HUES64 (cell line): ENCODE measurements at regions not wholly inside any gene's neighbourhood (a gene's known extent, or its start where the extent isn't known, plus 50 kb on each side); places are given as distances from the start of the nearest gene placed in this dataset.

Experiments used
- H3K27ac ChIP-seq: 2 replicates; pipeline ENCODE4 v1.7.0; 2013; ENCODE audit warnings: low read depth, low read length, inconsistent platforms
- H3K27me3 ChIP-seq: 2 replicates; pipeline ENCODE4 v1.6.1; 2013; ENCODE audit warnings: mild to moderate bottlenecking, low read length; ENCODE audit not compliant: insufficient read depth
- H3K36me3 ChIP-seq: 2 replicates; pipeline ENCODE4 v1.6.1; 2013; ENCODE audit warnings: mild to moderate bottlenecking, low read length; ENCODE audit not compliant: insufficient read depth
- H3K4me1 ChIP-seq: 2 replicates; pipeline ENCODE4 v1.6.1; 2013; ENCODE audit warnings: mild to moderate bottlenecking, low read length, moderate library complexity; ENCODE audit not compliant: insufficient read depth
- H3K4me3 ChIP-seq: 2 replicates; pipeline ENCODE4 v1.5.1; 2013; ENCODE audit warnings: mild to moderate bottlenecking, low read length, moderate library complexity
- H3K9ac ChIP-seq: 2 replicates; pipeline ENCODE4 v1.6.1; 2013; ENCODE audit warnings: mild to moderate bottlenecking, low read depth, low read length
- H3K9me3 ChIP-seq: 2 replicates; pipeline ENCODE4 v1.6.1; 2013; ENCODE audit warnings: low read depth, low read length; ENCODE audit not compliant: insufficient read depth
- WGBS: fragments of 150-250, 120-280 bp; methylation state at CpG from one replicate; pipeline ENCODE4 v1.1.7; 2013; ENCODE audit warnings: missing lambda C conversion rate; 5-methylcytosine and 5-hydroxymethylcytosine counted together

GRCh38 chr16:62615526-62615925 is 579.3 kb upstream of the CDH8 start:
- Histone ChIP-seq H3K4me1 (no peaks in the 10 kb centered on the region), H3K4me3 (no peak overlapping the region)

DNA sequence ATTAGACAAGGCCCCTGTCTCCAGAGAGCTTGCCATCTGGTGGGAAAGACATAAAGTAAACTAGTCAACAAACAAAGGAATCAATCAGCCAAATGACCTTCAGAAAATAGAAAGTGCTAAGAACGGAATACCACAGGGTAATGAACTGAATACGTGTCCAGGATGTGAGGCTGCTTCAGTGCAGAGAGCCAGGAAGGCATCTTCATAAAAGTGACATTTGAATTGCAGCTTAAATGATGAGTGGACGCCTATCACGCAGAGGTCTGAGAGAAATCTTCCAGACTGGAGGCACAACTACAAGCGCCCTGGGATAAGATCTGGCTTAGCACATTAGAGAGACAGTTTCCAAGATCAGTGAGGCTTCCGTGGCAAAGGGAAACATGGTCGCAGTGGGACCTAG is 574.1 kb upstream of the CDH8 start:
- no peak overlapping the region for H3K4me3 ChIP-seq
- no peaks in the 10 kb centered on the region for H3K9me3 ChIP-seq
- H3K36me3 ChIP-seq = no peaks in the 10 kb centered on the region
- WGBS = 96% methylated on average over 7 of the region's 7 CpGs
- no peak overlapping the region for H3K9ac ChIP-seq
- H3K27ac ChIP-seq = no peak overlapping the region
- H3K27me3 ChIP-seq = no peaks in the 10 kb centered on the region
- H3K4me1 ChIP-seq = no peaks in the 10 kb centered on the region

More at GRCh38 chr16:62615526-62615925, 579.3 kb upstream of the CDH8 start:
- H3K27me3 ChIP-seq = no peaks in the 10 kb centered on the region
- no peak overlapping the region for H3K9ac ChIP-seq
- 50% methylated on average over 2 of the region's 2 CpGs for WGBS
- H3K9me3 ChIP-seq = no peaks in the 10 kb centered on the region
- no peaks in the 10 kb centered on the region for H3K36me3 ChIP-seq
- no peak overlapping the region for H3K27ac ChIP-seq

- H3K4me3 ChIP-seq = no peak overlapping the region
- no peaks in the 10 kb centered on the region for H3K27me3 ChIP-seq
- no peak overlapping the region for H3K27ac ChIP-seq
- no peak overlapping the region for H3K9ac ChIP-seq
- no peaks in the 10 kb centered on the region for H3K4me1 ChIP-seq
- H3K9me3 ChIP-seq = no peaks in the 10 kb centered on the region
- 90% methylated on average over 3 of the region's 3 CpGs for WGBS
- no peaks in the 10 kb centered on the region for H3K36me3 ChIP-seq
Measured at GRCh38 chr16:62602790-62603189, 566.6 kb upstream of the CDH8 start.

DNA sequence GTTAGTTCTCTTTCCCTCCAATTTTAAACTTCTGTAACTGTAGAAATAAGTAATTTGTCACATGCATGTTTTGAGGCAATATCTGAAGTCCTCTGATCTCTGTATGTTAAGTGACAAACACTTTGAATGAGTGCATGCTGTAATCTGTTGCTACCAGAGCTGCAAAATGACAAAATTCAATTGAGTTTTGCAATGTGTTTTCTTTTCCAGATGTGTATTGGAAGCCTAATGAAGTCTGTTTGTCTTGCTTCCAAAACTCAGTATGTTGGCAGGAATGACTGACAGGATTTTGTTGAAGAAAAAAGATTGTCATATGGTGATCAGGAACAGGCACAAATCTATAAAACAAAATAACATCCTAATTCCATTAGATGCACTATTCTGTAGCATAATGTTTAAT is 561.6 kb upstream of the CDH8 start:
- H3K9me3 ChIP-seq = no peaks in the 10 kb centered on the region

DNA sequence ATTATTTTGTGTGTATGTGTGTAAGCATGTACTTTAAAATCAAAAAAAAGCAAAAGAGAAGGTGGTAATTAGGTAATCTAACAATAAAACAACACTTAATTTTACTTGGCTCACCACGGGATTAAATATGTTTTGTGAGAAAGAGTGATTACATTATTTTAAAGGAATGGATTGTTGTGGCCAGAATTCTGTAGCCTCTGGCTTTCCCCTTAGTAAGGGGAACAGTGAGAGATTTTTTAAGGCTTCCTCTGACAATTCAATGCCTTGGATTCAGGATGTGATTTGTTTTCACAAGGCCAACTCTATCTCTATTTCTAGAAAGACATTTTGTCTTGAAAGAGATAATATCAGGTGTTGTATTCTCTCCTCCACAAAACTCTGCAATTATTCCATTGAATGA is 560.3 kb upstream of the CDH8 start:
- no peak overlapping the region for H3K4me3 ChIP-seq
- H3K27me3 ChIP-seq = no peaks in the 10 kb centered on the region
- H3K9ac ChIP-seq = no peak overlapping the region
- H3K4me1 ChIP-seq = no peaks in the 10 kb centered on the region
- no CpG with 5 or more reads among the region's 1 CpG for WGBS
- no peak overlapping the region for H3K27ac ChIP-seq
- H3K36me3 ChIP-seq = no peaks in the 10 kb centered on the region
- H3K9me3 ChIP-seq = no peaks in the 10 kb centered on the region

More for the DNA sequence above, 561.6 kb upstream of the CDH8 start:
- H3K27me3 ChIP-seq = no peaks in the 10 kb centered on the region
- H3K9ac ChIP-seq = no peak overlapping the region
- H3K4me1 ChIP-seq = no peaks in the 10 kb centered on the region
- no peaks in the 10 kb centered on the region for H3K36me3 ChIP-seq
- no peak overlapping the region for H3K4me3 ChIP-seq
- H3K27ac ChIP-seq = no peak overlapping the region

GRCh38 chr16:62596125-62596524 is 559.9 kb upstream of the CDH8 start:
- Histone ChIP-seq H3K27me3 (no peaks in the 10 kb centered on the region), H3K36me3 (no peaks in the 10 kb centered on the region), H3K9me3 (no peaks in the 10 kb centered on the region), H3K27ac (no peak overlapping the region), H3K4me3 (no peak overlapping the region), H3K9ac (no peak overlapping the region), H3K4me1 (no peaks in the 10 kb centered on the region)
- WGBS = 90% methylated on average over 6 of the region's 6 CpGs

- H3K4me1 ChIP-seq = peaks cover 4% of the 10 kb centered on the region; the same call in 1 of the 2 replicates
- 95% methylated on average over 3 of the region's 3 CpGs for WGBS
- no peaks in the 10 kb centered on the region for H3K36me3 ChIP-seq
- H3K27me3 ChIP-seq = no peaks in the 10 kb centered on the region
- H3K9me3 ChIP-seq = peaks cover 13% of the 10 kb centered on the region; the same call in 1 of the 2 replicates
- no peak overlapping the region for H3K27ac ChIP-seq
- no peak overlapping the region for H3K9ac ChIP-seq
- H3K4me3 ChIP-seq = no peak overlapping the region
Measured at GRCh38 chr16:62586128-62586862, 550.1 kb upstream of the CDH8 start.

GRCh38 chr16:62585041-62585545 is 548.9 kb upstream of the CDH8 start:
- Histone ChIP-seq H3K9ac (no peak overlapping the region), H3K27ac (no peak overlapping the region), H3K4me1 (peaks cover 4% of the 10 kb centered on the region; the same call in 1 of the 2 replicates), H3K27me3 (no peaks in the 10 kb centered on the region), H3K4me3 (no peak overlapping the region), H3K36me3 (no peaks in the 10 kb centered on the region), H3K9me3 (peaks cover 13% of the 10 kb centered on the region; the same call in 1 of the 2 replicates)
- 88% methylated on average over 2 of the region's 2 CpGs for WGBS

DNA sequence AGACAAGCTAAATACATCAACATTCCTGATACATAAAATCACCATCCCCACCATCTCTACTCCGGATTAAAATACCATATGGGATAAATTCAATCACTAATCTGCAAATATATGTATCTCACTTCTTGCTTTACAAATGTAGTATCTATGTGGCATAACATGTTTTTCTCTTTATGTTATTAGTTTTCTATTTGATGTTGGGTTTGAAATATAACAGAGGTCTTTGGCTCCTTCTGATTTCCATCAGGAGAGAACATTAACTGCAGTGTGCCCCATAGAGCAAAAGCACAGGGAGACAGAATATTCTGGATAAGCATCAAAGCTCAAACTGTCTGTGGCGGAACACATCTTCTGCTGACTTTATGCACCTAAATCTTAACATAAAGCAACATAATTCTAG is 547.2 kb upstream of the CDH8 start:
- no peak overlapping the region for H3K9ac ChIP-seq
- no peaks in the 10 kb centered on the region for H3K27me3 ChIP-seq
- 95% methylated on average over 2 of the region's 2 CpGs for WGBS
- H3K9me3 ChIP-seq = peaks cover 13% of the 10 kb centered on the region; the same call in 1 of the 2 replicates
- no peak overlapping the region for H3K4me3 ChIP-seq
- H3K4me1 ChIP-seq = peaks cover 4% of the 10 kb centered on the region; the same call in 1 of the 2 replicates
- no peaks in the 10 kb centered on the region for H3K36me3 ChIP-seq
- no peak overlapping the region for H3K27ac ChIP-seq

GRCh38 chr16:62573466-62573865 is 537.2 kb upstream of the CDH8 start:
- Histone ChIP-seq H3K4me3 (no peak overlapping the region), H3K9me3 (no peaks in the 10 kb centered on the region), H3K27me3 (no peaks in the 10 kb centered on the region), H3K27ac (no peak overlapping the region), H3K9ac (no peak overlapping the region), H3K4me1 (no peaks in the 10 kb centered on the region), H3K36me3 (no peaks in the 10 kb centered on the region)
- no CpG with 5 or more reads among the region's 1 CpG for WGBS

GRCh38 chr16:62568926-62569325 is 532.7 kb upstream of the CDH8 start:
- Histone ChIP-seq H3K4me3 (no peak overlapping the region), H3K4me1 (no peaks in the 10 kb centered on the region), H3K27me3 (no peaks in the 10 kb centered on the region), H3K27ac (no peak overlapping the region), H3K36me3 (no peaks in the 10 kb centered on the region), H3K9me3 (no peaks in the 10 kb centered on the region), H3K9ac (no peak overlapping the region)
- WGBS = 93% methylated on average over 2 of the region's 2 CpGs
